ENCODE measurements at regions not wholly inside any gene's neighbourhood (a gene's known extent, or its start where the extent isn't known, plus 50 kb on each side); places are given as distances from the start of the nearest gene placed in this dataset.

DNA sequence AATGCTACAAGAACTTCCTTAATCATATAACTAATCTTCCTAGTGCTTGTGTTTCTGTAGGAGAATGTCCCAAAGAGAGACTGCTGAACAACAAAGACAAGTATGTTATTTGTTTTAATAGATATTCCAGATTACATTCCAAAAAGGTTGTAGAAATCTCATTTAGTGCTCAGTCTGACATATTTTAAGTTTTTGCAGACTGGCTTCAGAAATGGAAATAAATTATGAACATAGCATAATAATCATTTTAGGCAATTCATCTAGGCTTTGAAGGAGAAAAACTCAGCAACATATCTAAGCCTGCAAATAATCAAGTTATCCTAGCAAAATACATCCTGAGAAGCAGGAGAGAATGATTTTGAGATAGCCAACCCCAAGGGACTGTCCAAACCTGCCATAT, 171.6 kb upstream of the CDH5 start:
- Histone ChIP-seq H3K9me3 (ENCODE audit: low read length) (no peaks in the 10 kb centered on the region), H3K27ac (ENCODE audit: extremely low read length, insufficient read depth, low read length) (no peak overlapping the region), H3K27me3 (ENCODE audit: control insufficient read depth in 1 of 2, insufficient read depth in 2 of 2, low read length in 2 of 2) (no peaks in the 10 kb centered on the region), H3K4me1 (ENCODE audit: insufficient read depth, low read length) (no peaks in the 10 kb centered on the region), H3K79me2 (ENCODE audit: insufficient read depth, low read length) (no peaks in the 10 kb centered on the region), H4K20me1 (ENCODE audit: insufficient read depth, low read length) (no peaks in the 10 kb centered on the region), H3K4me2 (ENCODE audit: low read depth, low read length) (no peak overlapping the region), H3K36me3 (replicated peaks in 1 of 2; ENCODE audit: control insufficient read depth in 1 of 2, insufficient read depth in 2 of 2, low read length in 2 of 2) (no peaks in the 10 kb centered on the region), H2AFZ (ENCODE audit: low read length) (no peak overlapping the region), H3K9ac (ENCODE audit: insufficient read depth, low read depth, low read length) (no peak overlapping the region), H3K4me3 (replicated peaks in 1 of 3; ENCODE audit: insufficient read depth in 1 of 3, low read depth in 2 of 3, low read length in 3 of 3) (no peak overlapping the region)
- DNase-seq (ENCODE audit: low spot score), result no peak
- intact Hi-C loops (cut with micrococcal nuclease; ENCODE audit: unreplicated experiment) (no loop called here), in situ Hi-C loops (cut with HindIII; ENCODE audit: extremely low pct_ligation_motif_present, low pct_unique_long_range_greater_than_20kb) (no loop called here)
- CTCF ChIA-PET (ENCODE audit: low intra/inter-chr PET ratio, low total read pairs), result no interaction called here
- TF ChIP-seq, protein P1, sequence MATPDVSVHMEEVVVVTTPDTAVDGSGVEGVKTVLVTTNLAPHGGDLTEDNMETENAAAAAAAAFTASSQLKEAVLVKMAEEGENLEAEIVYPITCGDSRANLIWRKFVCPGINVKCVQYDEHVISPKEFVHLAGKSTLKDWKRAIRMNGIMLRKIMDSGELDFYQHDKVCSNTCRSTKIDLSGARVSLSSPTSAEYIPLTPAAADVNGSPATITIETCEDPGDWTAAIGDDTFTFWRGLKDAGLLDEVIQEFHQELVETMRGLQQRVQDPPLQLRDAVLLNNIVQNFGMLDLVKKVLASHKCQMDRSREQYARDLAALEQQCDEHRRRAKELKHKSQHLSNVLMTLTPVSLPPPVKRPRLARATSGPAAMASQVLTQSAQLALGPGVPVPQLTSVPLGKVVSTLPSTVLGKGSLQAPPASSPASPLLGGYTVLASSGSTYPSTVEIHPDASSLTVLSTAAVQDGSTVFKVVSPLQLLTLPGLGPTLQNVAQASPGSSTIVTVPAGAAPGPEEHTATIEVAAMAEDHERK (CRISPR knock-in tag; IDR thresholded peaks at IDR 0.05; ENCODE audit: low read depth), result no peak
- POLR2A ChIA-PET, result no interaction called here
- FAIRE-seq, result no peak
- no TSS peak for BruUV-seq (replicated peaks)
- ATAC-seq, result no peak

DNA sequence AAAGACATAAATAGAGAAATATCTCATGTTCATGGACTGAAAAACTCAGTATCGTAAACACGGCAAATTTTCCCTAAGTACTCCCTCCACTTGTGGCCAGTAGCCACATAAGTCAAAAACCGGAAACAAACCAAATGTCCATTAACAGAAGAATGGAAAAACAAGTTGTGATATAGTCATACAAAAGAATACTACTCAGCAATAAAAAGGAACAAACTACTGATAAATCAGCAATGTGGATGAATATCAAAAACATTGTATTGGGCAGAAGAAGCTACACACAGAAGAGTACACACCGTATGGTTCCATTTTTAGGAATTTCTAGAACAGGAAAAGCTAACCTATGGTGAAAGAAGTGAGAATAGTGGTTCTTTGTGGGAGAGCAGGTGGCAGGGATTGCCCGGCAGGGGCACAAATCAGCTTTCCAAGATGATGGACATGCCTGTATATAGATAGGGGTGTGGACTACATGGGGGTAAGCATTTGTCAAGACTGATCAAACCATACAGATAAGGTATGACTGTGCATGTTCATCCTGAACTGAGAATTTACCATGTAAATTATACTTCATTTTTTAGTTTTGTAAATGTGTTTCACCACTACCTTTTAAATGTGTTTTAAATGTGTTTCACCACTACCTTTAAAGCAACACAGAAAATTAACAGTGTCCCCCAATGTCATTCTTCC, 172.8 kb upstream of the CDH5 start:
- no peak overlapping the region for H3K4me3 ChIP-seq (replicated peaks in 1 of 3; ENCODE audit: insufficient read depth in 1 of 3, low read depth in 2 of 3, low read length in 3 of 3)
- H3K4me2 ChIP-seq (ENCODE audit: low read depth, low read length), result no peak overlapping the region
- in situ Hi-C loops (cut with HindIII; ENCODE audit: extremely low pct_ligation_motif_present, low pct_unique_long_range_greater_than_20kb), result no loop called here
- WGBS (ENCODE audit: low lambda C conversion rate), result 30% methylated on average over 5 of the region's 5 CpGs
- no peaks in the 10 kb centered on the region for H3K9me3 ChIP-seq (ENCODE audit: low read length)
- no peaks in the 10 kb centered on the region for H3K36me3 ChIP-seq (replicated peaks in 1 of 2; ENCODE audit: control insufficient read depth in 1 of 2, insufficient read depth in 2 of 2, low read length in 2 of 2)
- H2AFZ ChIP-seq (ENCODE audit: low read length), result no peak overlapping the region
- ChIA-PET POLR2A (no interaction called here), CTCF (ENCODE audit: low intra/inter-chr PET ratio, low total read pairs) (no interaction called here)
- no TSS peak for BruUV-seq (replicated peaks)
- no peaks in the 10 kb centered on the region for H3K4me1 ChIP-seq (ENCODE audit: insufficient read depth, low read length)
- TF ChIP-seq CHD2 (IDR thresholded peaks at IDR 0.05; ENCODE audit: low read depth, low read length) (no peak), MAFK (conservative IDR thresholded peaks at IDR 0.05 in 1 of 2, IDR thresholded peaks at IDR 0.05 in 1 of 2; ENCODE audit: low read length in 2 of 2) (peak; percentile 42 to 70; a peak in 3 of 4 replicates), MAFF (IDR thresholded peaks at IDR 0.05; ENCODE audit: low read depth, low read length) (peak; percentile 45; the same call in 1 of the 2 replicates), HMG20B (CRISPR knock-in tag; conservative IDR thresholded peaks at IDR 0.05) (no peak), RBAK (CRISPR knock-in tag; IDR thresholded peaks at IDR 0.05) (no peak)
- TF ChIP-seq, protein P2, sequence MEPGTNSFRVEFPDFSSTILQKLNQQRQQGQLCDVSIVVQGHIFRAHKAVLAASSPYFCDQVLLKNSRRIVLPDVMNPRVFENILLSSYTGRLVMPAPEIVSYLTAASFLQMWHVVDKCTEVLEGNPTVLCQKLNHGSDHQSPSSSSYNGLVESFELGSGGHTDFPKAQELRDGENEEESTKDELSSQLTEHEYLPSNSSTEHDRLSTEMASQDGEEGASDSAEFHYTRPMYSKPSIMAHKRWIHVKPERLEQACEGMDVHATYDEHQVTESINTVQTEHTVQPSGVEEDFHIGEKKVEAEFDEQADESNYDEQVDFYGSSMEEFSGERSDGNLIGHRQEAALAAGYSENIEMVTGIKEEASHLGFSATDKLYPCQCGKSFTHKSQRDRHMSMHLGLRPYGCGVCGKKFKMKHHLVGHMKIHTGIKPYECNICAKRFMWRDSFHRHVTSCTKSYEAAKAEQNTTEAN (CRISPR knock-in tag; conservative IDR thresholded peaks at IDR 0.05), result no peak
- no peaks in the 10 kb centered on the region for H4K20me1 ChIP-seq (ENCODE audit: insufficient read depth, low read length)
- ATAC-seq (no peak), DNase-seq (ENCODE audit: low spot score) (no peak), FAIRE-seq (no peak)
- H3K79me2 ChIP-seq (ENCODE audit: insufficient read depth, low read length), result no peaks in the 10 kb centered on the region
- no peaks in the 10 kb centered on the region for H3K27me3 ChIP-seq (ENCODE audit: control insufficient read depth in 1 of 2, insufficient read depth in 2 of 2, low read length in 2 of 2)
- intact Hi-C loops (cut with micrococcal nuclease; ENCODE audit: unreplicated experiment), result no loop called here
- no peak overlapping the region for H3K9ac ChIP-seq (ENCODE audit: insufficient read depth, low read depth, low read length)
- no peak overlapping the region for H3K27ac ChIP-seq (ENCODE audit: extremely low read length, insufficient read depth, low read length)
